ENCODE measurements at regions not wholly inside any gene's neighbourhood (a gene's known extent, or its start where the extent isn't known, plus 50 kb on each side); places are given as distances from the start of the nearest gene placed in this dataset.
"Not testable (repeated sequence)": the region's sequence is repeated elsewhere in the genome, so short reads cannot be mapped to it uniquely, and the experiment has no call there.

DNA sequence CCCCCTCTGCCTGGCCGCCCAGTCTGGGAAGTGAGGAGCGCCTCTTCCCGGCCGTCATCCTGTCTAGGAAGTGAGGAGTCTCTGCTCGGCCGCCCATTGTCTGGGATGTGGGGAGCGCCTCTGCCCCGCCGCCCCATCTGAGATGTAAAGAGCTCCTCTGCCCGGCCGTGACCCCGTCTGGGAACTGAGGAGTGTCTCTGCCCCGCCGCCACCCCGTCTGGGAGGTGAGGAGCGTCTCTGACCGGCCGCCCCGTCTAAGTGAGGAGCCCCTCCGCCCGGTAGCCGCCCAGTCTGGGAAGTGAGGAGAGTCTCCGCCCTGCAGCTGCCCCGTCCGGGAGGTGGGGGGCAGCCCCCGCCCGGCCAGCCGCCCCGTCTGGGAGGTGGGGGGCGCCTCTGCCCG, 228.9 kb downstream of the RPIA start:
- DNase-seq (ENCODE audit: low read depth), result not testable (repeated sequence)

DNA sequence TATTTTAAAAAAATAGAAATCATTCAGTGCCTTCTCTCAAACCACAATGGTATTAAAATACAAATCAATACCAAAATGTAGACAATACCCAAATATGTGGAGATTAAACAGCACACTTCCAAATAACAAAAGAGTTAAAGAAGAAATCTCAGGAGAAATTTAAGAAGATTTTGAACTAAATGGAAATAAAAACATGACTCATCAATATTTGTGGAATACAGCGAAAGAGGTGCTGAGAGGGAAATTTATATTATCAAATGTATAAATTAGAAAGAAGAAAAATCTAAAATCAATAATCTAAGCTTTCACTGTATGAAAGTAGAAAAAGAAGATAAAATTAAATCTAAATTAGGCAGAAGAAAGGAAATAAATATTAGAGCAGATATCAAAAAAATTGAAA, 233.1 kb downstream of the RPIA start:
- DNase-seq (ENCODE audit: low read depth), result no peak

DNA sequence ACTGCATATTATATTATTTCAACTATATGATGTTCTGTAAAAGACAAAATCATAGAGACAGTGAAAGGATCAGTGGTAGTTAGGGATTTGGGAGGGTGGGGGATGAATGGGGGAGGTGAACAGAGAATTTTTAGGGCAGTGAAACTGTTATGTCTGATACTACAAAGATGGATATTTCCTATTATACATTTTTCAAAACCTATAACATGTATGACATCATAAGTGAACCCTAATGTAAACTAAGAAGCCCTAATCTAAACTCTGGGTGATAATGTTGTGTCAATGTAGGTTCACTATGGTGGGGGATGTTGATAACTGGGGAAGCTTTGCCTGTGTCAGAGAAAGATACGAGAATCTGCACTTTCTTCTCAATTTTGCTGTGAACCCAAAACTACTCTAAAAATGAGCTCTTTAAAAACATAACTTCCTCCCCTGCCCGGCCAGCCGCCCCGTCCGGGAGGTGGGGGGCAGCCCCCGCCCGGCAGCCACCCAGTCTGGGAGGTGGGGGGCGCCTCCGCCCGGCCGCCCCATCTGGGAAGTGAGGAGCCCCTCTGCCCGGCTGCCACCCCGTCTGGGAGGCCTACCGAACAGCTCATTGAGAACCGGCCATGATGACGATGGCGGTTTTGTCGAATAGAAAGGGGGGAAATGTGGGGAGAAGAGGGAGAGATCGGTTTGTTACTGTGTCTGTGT, 234.4 kb downstream of the RPIA start:
- DNase-seq (ENCODE audit: low read depth), result no peak

DNA sequence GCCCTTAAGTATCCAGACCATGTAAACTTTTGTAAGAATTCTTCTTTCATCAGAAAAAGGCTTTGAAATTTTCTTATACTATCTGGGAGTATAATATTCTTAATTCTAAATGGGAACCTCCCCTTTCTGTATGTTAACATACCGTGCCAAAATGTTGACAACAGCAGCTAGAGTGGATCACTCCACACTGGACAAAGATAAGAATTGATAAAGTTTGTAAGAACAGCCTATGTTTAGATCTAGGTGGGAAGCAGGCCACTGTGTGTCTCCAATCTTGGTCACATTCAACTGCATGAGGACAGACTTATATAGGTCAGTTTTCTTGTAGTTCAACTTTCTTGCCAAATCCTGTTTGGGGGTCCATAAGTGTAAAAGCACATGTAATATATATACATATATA, 235.7 kb downstream of the RPIA start:
- DNase-seq (ENCODE audit: low read depth), result no peak

DNA sequence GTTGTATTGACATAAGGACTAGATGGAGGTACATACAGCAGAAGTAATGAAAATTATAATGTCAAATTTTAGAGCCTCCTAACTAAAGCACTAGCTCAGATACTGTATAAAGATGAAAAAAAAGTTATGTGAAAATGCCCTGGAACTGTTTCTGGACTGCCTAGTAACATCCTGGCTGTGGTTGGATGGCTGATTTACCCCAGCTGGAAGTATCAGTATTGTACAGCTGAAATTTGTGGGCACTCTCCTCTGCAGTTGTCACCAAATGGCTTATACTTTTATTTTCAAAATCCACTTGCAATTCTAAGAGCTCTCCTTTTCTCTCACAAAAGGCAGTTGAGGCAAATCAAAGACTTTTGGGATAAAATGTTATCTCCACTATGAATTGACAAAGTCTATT, 239.2 kb downstream of the RPIA start:
- DNase-seq (ENCODE audit: low read depth), result no peak

DNA sequence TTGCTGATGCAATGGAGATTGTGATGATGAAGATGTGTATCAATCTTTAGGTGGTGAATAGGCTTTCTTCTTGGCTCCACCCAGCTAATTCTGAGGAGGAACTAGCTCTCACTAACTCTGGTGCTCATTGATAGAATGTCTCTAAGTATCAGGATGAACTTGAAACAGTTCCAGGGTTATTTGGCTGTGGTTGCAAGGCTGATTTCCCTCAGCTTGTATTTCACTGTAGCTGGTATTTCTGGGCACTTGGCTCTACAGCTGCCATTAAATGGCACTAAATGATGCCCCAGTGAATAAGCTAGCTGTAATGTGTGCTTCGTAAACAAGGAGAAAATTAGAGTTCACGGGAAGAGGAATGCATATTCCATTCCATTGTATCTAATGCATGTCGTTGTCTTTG, 241.2 kb downstream of the RPIA start:
- DNase-seq (ENCODE audit: low read depth), result no peak

DNA sequence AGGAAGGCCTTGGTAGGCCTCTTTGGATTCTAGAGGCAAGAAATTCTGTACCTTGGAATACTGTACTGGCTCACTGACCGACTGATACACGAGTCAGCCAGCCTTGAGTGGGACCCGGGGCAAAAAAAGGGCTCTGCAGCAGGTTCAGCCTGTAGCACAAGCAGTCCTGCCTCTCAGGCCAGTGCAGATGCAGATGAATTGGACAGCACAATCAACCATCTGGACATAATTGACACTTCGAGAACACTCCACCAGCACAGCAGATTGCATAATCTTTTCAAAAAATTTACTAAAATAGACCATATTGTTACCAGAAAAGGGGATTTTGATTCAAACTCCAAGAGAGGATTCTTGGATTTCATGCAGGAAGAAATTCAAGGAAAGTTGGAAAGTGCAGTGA, 241.6 kb downstream of the RPIA start:
- no peak for DNase-seq (ENCODE audit: low read depth)

DNA sequence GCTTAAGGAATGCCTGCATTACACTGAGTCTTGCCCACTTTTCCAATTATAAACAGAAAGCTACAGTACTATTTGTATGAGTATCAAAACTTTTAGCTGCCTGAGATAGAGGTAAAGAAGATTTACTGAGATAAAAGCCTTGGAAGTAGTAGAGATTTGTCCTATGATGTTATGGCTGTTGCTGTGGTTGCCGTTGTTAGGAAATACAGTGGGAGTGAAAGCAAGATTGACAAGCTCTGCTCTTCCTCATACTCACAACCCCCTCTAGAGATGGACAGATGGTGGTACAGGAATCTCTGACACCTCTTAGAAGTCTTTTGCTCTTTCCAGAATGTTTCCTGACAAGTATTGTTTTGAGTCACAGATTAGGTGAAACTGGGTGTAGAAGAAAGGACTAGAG, 242.5 kb downstream of the RPIA start:
- DNase-seq (ENCODE audit: low read depth), result peak; percentile 50

DNA sequence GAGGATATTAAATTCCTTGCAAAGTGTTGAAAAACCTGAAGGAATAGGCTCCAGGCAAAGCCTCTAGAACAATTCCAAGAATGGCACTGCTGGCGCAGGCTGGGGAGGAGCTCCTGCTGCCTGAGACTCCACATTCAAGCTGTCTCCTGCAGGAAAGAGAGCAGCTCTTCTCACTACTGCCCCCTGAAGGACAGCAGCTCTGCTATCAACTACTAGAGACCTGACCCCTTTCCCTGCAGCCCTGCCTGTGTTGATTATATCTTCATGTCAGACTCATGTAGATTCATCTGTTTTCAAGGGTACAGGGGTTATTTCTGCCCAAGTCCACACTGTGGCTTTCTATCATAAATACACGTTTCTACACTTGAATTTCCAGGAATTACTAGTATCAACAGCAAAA, 249.7 kb downstream of the RPIA start:
- peak; percentile 42 for DNase-seq (ENCODE audit: low read depth)

DNA sequence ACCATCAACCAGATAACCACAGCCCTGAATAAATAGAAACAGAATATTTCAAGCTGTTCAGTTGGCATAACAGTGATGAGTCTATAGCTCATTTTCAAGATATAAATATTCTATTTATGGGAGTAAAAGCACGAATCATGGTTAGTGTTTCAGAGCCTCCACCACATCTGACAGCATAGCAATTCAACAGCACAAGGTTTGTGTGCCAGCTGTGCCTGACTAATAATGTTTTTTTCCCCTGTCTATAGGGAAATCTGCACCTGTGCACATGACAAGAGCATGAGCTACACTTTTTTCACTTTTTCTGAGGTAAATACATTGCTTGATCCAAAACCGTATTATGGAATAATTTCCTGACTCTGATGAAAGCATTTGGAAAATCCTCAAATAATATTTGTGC, 251.3 kb downstream of the RPIA start:
- DNase-seq (ENCODE audit: low read depth), result no peak

DNA sequence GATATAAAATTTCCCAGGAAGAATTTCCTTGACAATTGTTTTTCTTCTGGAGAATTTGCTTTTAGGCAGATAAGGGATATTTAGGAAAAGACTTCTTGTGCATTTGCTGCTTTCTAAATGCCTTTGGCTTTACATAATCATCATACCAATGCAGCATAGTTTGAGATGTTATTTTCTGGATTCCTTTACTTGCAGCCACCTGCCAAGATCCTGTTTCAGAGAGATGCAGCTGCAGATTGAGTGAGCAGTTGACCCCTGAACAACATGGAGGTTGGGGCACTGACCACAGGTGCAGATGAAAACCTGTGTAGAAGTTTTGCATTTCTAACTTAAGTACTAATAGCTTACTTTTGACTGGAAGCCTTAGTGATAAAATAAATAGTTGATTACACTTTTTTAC, 257.9 kb downstream of the RPIA start:
- no peak for DNase-seq (ENCODE audit: low read depth)

DNA sequence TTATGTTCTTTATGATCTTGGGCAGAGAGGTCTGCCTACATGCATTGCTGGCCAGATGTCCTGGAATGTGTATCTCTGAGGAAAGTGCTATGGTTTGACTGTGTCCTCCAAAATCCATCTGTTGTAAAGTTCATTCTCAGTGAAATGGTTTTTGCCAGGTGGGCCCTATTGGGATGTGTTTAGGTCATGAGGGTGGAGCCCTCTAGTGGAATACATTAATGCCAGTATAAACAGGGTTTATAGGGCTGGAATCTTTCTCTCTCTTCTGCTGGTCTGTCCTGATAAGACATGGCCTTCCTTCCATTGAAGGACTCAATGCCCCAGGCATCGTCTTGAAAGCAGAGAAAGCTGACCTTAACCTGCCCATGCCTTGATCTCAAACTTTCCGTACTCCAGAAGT, 258.5 kb downstream of the RPIA start:
- peak; percentile 9 for DNase-seq (ENCODE audit: low read depth)

DNA sequence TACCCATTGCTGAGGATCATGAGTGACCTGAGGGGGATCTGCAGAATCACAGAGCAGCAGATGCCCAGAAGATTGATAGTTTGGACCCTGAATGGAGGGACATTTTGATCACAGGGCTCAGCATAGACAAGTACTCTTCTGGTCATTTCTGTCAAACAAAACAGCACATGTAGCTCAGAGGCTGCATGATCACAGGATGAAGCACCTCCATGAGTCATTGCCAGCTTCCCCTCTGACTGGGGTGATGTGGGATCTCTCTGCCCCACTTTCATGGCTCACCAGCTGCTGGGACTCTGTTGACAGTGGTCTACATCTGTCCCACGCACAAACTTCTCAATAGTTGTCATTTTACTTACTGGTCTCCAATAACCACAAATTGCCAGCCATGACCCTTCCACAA, 264.1 kb downstream of the RPIA start:
- DNase-seq (ENCODE audit: low read depth), result peak; percentile 36

DNA sequence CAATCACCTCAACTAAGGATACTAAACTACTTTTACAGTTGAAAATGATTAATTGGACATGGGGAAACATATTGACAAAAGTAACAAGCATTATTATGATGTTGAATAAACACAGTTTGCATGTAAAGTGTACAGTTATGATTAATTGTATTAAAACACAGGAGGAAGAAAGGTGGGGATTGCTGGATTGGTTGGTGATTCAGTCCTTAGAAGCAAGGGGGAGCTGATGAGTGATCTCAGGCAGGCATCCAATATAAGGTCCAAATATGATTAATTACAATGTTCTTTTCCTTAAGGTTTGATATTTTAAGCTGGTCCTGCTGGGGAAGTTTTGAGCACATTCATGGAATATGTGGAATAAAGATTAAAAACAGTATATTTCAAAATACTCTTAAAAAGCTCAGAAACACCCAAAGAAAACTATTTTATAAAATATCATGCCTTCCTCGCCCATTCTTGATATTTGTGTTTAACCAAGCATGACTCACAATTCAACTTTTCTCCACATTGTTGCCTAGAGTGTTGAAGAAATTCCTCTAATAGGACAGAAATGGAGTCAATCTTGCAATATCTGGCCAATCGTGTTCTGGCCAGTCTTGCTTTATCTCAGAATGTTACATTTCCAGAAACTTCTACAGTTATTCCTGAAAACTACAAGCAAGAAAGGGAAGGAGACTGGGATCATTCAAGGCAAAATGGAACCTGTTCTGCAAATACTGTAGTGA, 268.2 kb downstream of the RPIA start:
- no peak for DNase-seq (ENCODE audit: low read depth)

DNA sequence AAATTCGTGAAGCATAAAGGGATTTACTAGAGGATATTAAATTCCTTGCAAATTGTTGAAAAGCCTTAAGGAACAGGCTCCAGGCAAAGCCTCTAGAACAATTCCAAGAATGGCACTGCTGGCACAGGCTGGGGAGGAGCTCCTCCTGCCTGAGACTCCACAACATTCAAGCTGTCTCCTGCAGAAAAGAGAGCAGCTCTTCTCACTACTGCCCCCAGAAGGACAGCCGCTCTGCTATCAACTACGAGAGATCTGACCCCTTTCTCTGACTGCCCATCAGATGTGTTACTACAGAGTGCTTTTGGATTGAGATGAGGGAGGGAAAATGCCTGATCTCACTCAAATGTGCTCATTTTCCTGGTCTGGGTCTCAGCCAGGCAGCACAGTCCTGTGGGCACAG, 269.9 kb downstream of the RPIA start:
- peak; percentile 18 for DNase-seq (ENCODE audit: low read depth)

DNA sequence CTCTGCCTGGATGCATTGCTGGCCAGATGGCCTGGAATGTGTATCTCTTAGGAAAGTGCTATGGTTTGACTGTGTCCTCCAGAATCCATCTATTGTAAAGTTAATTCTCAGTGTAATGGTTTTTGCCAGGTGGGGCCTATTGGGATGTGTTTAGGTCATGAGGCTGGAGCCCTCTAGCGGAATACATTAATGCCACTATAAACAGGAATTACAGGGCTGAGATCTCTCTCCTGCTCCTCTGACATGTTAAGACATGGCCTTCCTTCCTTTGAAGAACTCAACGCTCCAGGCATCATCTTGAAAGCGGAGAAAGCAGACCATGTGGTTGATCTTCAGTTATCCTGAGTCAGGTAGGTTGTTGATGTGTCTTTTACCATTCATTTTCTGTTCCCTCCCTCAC, 276.4 kb downstream of the RPIA start:
- peak; percentile 55 for DNase-seq (ENCODE audit: low read depth)

DNA sequence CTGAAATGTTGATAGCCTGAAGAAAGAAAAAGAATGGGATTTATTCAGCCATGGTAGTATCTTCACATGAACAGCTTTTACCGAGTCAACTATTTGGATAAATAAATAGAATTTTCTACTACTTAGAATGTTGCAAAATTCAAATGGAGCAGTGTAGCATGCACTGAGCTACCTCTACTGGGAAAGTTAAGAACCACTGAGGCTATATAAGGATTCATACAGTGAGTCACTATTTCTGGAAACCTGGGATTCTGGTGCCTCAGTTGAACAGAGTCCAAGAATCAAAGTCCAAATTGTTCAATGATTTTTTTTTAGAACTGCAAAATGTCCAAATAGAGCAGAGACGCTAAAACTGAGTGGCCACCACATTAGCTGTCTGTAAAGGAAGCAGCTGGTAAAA, 286.5 kb downstream of the RPIA start:
- DNase-seq (ENCODE audit: low read depth), result not testable (repeated sequence)

DNA sequence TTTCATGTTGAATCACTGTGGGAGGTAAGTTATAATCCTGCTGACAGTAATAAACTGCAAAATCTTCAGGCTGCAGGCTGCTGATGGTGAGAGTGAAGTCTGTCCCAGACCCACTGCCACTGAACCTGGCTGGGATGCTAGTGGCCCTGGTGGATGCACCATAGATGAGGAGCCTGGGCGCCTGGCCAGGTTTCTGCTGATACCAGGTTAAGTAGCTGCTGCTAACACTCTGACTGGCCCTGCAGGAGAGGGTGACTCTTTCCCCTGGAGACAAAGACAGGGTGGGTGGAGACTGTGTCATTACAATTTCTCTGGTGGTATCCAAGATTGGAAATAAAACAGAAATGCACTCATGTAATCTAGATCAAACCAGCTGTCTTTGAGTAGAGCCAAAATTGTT, 287.0 kb downstream of the RPIA start:
- not testable (repeated sequence) for DNase-seq (ENCODE audit: low read depth)

DNA sequence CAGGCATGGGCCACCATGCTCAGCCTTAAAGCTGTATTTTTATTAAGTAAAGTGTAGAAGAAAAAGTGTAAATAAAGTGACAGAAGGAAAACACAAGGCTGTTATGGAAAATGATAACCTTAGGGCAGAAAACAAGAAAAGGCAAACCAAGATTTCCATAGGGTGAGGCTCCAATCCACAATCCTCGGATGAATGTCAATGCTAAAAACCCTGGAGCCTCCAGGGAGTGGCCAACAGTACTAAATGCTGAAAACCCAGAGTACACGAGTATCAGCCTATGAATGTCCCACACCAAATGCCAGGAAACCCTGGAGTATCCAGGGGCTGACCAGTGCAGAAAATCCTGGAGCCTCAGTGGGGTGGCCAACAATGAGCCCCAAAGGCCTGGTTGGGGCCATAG, 292.6 kb downstream of the RPIA start:
- not testable (repeated sequence) for DNase-seq (ENCODE audit: low read depth)

DNA sequence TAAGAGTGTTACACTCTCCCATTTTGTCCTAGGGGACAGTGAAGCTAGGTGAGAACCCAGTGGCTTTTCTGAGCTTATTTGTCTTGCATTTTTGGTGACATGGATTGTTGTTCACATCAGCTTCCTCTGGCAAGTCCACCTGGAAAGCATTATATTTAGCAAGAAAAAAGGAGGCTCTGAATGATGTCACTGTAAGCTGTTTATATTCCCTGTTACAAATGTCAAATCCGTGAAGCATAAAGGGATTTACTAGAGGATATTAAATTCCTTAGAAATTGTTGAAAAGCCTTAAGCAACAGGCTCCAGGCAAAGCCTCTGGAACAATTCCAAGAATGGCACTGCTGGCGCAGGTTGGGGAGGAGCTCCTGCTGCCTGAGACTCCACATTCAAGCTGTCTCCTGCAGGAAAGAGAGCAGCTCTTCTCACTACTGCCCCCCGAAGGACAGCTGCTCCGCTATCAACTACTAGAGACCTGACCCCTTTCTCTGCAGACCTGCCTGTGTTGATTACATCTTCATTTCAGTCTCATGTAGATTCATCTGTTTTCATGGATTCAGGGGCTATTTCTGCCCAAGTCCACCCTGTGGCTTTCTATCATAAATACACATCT, 295.4 kb downstream of the RPIA start:
- DNase-seq (ENCODE audit: low read depth), result peak; percentile 29

DNA sequence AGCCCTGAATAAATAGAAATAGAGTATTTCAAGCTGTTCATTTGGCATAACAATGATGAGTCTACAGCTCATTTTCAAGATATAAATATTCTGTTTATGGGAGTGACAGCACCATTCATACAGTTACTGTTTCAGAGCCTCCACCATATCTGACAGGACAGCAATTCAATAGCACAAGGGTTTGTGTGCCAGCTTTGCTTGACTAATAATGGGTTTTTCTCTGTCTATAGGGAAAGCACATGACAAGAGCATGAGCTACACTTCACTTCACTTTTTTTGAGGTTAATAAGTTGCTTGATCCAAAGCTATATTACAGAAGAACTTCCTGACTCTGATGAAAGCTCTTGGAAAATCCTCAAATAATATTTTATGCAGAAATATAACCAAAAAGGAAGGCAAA, 297.1 kb downstream of the RPIA start:
- DNase-seq (ENCODE audit: low read depth), result not testable (repeated sequence)

DNA sequence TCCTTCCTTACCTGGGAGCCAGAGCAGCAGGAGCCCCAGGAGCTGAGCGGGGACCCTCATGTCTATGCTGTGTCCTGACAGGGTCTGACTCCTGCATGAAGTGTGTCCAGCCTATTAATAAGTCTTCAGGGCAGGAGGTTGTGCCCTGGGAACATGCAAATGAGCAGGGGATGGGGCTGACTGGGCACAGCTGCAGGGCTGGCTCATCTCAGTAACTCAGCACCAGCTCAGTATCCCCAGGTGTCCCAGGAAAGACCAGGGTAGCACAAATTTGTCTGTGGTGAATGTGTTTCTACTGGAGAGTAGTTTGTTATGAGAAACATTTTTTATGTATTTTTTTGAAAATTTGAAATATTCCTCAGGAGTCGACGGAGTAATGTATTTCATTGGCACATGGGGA, 301.3 kb downstream of the RPIA start:
- DNase-seq (ENCODE audit: low read depth), result not testable (repeated sequence)

DNA sequence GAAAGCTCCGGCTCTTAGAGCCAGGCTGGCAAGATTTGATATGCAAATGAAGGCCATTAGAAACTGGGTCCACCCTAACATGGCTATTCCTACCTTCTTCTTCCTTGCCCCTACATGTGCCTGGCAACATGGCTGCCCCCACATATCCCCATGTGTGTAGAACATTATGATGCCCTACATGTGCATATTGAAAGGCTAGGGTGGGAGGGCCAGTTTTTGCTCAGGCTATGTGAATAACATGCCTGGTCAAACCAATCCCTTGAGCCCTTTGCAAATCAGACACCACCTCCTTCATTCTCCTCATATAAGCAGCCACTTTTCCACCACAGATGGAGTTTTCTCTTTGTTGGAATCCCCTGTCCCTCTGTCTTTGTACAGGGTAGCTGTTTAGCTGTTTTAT, 303.4 kb downstream of the RPIA start:
- not testable (repeated sequence) for DNase-seq (ENCODE audit: low read depth)

Data from HT1080 (cell line).